Stimulated activated CD4-positive, alpha-beta T cell treated with anti-CD3 and anti-CD28 coated beads, Interleukin-1b, Interleukin-23, amount 100 ng/mL, for 24 hours (primary cell): ENCODE measurements at regions not wholly inside any gene's neighbourhood (a gene's known extent, or its start where the extent isn't known, plus 50 kb on each side); places are given as distances from the start of the nearest gene placed in this dataset.

ENCODE experiments used
- DNase-seq, 4 experiments: peaks; one replicate each; pipeline ENCODE4 v3.0.0-alpha.2; 2020; ENCODE audit warnings: low read depth in 4 of 4, low spot score in 1 of 4

- DNase-seq: no peak
Observed at GRCh38 chr1:25105836-25106235, 126.5 kb downstream of the SYF2 start.

DNA sequence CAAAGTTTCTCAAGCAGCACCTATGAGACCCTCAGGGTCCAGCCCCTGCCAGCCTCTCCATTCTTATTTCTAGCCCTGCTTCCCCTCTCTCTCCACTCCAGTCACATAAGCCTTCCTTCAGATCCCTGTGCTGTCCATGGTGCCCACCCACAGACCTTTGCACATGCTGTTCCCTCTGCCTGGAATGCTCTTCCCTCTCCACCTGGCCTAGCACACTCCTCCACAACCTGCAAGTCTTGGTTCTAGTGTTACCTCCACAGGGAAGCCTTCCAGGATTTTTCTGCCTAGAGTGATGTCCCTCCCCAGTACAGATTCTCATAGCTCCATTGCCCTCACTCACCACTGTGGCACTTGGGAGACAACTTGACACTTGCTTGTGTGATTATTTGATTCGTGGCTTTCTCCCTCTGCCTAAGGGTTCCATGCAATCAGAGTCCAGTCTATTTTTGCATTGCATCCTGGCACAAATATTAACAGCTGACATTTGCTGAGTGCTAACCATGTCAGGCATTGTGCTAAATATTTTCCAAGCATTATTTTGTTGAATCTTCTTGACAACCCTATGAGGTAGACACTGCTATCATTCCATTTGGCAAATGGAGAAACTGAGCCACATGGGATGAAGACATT is 127.3 kb downstream of the SYF2 start:
- DNase-seq: no peak

GRCh38 chr1:25103164-25103795 is 129.0 kb downstream of the SYF2 start:
- no peak for DNase-seq

- no peak for DNase-seq
Observed at GRCh38 chr1:25100151-25100833, 132.0 kb downstream of the SYF2 start.

DNA sequence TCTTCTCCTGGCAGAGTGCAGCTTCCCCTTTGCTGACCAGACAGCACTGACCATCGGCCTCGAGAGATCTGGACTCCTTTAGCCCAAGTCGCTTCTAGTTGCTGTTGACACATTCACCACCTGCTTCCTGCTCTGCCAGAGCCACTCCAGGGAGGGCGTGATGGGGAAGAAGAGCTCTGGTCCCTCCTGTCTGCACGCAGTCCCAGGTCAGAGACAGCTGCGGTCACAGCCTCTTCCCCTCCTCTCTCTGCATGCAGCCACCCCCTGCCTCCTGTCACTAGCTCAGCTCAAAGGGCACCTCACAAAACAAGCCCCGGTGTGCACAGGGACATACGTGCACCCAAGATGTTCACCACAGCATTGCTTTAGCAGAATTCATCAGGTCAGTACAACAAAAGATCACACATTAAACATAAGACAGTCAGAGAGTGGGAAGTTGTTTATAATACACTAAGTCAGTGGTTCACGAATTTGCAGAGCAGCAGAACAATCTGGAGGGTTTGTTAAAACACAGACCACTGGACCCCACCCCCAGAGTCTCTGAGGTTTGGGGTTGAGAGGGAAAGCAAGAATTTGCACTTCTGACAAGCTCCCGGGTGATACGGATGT is 132.9 kb downstream of the SYF2 start:
- no peak for DNase-seq

- DNase-seq: no peak
Observed at GRCh38 chr1:25098717-25099116, 133.6 kb downstream of the SYF2 start.

DNA sequence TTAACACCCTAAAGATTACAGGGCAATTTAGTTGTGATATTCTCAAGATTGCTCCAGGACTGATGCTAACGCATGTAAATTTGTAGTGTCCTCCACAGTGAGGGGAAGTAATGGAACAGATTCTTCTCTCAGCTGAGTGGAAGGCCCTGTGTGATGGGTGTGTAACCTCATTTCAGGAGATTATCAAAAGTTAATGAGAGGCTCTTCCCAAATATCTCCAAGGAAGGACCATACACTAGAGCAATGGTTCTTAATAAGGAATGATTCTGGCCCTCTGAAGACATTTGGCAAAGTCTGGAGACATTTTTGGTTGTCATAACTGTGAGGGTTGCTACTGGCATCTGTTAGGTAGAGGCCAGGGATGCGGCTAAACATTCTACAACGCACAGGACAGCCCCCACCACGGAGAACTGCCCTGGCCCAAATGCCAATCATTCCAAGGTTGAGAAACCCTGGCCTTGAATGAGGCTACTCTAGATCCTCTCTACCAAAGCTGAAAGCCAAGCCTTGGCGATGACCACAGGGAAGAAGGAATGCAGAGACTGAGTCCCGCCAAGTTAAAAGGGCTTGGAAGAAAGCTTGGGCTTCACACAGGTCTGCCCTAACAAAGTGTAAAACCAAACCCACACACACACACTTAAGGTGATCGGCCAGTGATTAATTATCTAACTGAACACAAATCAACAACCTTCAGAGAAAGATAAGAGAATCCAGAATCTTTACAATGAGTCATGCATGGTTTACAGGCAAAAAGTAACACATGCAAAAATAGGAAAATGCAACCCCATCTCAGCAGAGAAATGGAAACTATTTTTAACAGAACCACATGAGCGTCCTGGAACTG is 135.8 kb downstream of the SYF2 start:
- DNase-seq: no peak

DNA sequence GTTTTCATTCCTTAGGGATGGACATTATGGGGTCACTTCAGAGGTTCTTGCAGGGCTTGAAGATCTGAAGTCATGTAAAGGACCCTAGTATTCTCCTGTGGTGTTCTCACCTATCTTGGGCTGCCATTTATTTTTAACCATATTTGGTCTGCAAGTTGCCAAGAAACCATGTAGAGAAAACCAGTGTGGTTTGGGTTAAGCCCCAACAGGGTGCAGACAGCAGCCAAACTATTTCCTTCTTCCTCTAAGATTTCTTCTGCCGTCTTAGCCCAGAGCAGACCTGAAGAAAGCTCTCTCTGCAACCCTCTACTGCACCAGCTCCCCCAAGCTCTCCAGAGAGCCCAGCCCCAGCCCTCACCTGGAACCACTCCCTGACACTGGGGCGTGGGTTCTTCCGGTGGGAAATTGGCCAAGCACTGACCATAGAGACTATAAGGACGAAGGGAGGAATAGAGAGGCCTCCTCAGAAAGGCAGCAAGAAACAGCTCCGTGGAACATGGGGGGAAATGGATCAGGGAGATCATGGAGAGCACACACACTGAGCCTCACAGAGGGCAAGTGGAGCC is 136.6 kb downstream of the SYF2 start:
- no peak for DNase-seq

DNA sequence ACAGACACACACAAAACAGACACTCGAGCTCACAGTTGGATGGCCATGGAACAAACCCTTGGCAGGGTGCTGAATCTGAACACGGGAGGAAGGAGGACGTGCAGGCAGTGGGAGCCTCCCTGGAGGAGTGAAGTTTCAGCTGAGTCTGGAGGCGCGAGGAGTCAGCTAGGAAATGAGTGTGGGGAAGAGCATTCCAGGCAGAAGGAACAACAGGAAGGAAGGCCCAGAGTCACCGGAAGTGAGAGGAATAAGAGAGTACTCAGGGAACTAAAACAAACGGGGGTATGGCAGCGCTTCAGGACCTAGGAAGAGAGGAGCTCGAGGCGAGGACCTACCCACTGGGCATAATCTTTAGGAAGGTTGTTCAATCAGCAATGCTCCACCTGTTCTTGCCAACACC is 137.3 kb downstream of the SYF2 start:
- DNase-seq: no peak

GRCh38 chr1:25094229-25094628 is 138.1 kb downstream of the SYF2 start:
- DNase-seq: no peak

DNA sequence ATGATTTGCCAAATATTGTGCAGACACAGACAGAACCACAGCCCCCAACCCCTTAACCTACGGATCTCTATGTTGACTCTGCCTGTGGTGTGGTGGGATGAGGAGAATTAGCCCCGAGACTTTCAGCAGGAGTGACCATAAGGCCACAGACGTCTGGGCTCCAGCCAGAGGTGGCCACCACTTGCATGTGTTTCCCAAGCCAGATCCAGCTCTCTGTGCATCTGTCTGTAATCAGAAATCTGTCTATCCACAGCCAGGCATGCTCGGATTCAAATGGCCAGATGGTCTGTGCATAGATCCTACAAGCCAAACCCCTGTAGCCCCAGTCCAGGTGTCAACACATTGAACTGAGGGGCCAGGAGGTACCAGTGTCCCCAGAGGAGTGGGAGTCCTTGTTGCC is 140.6 kb downstream of the SYF2 start:
- DNase-seq: no peak

GRCh38 chr1:25090707-25091422 is 141.4 kb downstream of the SYF2 start:
- no peak for DNase-seq

DNA sequence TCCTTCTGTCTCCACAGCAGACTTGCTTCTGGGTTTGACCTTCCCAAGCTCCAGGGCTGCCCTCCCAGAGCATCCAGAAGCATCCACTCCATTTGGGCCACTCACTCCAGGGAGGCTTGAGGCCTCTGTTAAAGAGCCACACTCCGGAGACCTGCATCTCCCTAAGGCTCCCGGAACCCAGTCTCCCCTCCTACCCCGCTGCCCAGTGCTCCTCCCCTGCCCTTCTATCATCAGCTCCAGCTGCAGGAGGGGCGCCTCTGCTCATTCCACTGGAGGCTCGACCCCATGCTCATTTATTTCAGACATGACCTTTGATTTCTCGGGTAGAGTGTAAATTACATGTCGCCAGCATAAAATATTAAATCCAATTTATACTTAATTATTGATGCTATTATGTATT is 142.5 kb downstream of the SYF2 start:
- DNase-seq: no peak

DNA sequence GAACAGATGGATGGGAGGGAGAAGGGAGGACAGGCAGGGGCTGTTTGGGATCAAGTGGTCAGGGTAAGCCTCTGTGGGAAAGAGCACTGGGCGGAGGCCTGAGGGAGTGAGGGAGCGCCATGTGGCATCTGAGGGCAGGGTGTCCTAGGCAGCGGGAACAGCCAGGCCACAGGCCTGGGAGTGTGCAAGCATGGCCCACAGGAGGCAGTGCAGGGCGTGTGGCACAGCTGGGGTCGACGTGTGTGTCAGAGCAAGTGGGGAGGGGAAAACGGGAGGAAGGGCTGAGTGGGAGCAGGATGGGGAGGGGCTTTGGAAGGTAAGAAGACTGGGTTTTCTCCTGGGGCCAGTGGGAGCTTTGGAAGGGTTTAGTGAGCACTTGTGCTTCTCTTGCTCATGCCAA is 143.4 kb downstream of the SYF2 start:
- no peak for DNase-seq

- DNase-seq: no peak
Observed at GRCh38 chr1:25088180-25088701, 144.1 kb downstream of the SYF2 start.

DNA sequence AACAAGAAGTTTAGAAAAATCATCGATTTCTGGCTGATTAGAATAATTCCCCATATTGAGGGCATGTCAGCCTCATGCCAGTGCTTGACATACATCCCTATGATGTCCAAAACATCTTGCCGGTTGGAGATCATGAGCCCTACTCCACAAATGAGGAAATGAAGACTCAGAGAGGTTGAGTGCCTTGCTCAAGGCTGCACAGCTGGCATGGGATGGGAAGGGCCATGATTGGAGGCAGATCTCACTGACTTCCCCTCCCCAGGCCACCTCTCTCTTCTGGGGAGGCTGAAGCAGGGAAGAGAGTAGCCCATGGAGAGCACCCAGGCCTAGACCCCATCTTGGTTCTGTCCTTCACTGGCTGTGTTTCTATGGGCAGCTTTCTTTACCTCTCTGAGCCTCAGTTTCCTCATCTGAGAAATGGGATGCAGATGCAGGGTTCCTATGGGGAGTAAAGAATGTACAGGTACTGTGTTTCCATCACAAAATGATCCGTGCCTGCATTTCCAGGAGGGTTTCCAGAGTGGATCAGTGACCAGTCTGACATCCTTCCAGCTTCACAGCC is 145.7 kb downstream of the SYF2 start:
- no peak for DNase-seq

DNA sequence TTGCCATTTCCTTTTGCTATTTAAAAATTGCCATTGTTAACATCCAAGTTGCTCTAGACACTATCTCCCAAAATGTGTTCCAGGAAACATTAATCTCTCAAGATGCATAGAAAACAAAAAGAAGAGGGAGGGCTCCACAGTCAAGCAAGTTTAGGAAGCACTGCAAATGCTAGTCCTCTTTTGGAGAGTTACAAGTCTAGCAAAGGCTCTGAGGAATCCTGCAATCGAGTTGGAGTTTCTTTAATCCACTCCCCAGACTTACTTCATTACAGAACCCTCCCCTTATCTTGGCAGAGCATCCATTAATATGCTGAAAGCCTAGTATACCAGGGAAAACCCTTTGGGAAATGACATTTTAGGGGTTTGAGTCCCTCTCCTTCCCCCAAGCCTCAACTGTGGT is 147.9 kb downstream of the SYF2 start:
- DNase-seq: no peak

DNA sequence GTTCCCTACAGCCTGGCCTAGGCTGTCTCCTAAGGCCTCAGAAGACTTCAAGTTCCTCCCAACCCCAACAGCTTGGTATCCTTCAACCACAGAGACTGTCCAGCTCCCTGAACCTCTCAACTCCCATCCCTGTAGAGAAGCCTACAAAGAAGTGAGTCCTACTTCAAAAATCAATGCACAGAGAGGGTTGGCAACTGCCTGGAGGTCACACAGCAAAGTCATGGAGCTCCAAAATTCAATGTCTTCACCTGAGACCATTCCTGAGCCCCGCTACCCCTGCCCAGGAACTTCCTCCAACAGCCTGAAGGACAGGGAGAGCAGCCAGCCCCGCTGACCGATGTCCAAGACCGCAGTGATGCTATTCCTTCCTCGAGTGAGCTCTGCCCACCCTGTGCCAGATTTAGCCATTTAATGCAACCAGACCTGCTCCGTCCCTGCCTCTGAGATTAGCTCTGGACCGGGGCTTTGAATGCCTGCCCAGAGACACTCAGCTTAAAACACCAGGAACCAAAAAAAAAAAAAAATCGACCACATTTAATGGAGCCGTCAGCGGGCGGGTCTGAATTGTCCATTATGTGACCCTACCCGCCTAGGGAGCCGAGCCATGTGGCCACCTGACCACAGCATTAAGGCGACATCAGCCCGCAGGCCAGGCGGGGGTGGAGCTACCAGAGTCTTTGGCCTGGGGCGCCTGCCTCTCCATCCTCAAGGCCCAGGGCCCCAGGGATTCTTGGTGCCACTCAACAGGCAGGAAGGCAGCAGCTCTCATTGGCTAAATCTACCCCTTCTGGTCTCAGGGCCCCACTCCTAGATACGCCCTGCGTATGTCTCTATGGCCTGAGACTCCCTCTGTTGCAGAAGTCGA is 148.6 kb downstream of the SYF2 start:
- DNase-seq: no peak

DNA sequence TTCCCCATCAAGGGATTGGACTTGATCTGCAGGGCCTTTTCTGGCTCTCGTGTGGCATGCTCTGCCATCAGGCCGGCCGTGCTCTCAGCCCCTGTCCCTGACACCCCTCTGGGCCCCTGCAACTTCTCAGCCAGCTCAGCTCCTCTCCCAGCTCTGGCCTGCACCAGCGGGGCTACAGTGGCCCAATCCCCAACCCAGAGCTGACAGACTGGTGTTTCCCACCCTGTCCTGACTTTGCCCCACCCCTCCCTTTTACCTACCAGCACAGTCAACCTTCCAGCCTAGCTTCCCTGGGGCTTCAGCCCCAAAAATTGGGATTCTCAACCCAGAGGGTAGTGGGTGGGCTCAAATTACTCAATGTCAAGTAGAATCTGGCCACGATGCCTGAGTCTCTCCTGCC is 149.3 kb downstream of the SYF2 start:
- no peak for DNase-seq
